Stimulated activated CD4-positive, alpha-beta T cell treated with anti-CD3 and anti-CD28 coated beads, Interleukin-15, amount 100 ng/mL, for 48 hours (primary cell): ENCODE measurements at regions not wholly inside any gene's neighbourhood (a gene's known extent, or its start where the extent isn't known, plus 50 kb on each side); places are given as distances from the start of the nearest gene placed in this dataset.

Experiments used
- DNase-seq, 2 donors: peaks; one replicate each; pipeline ENCODE4 v3.0.0-alpha.2; 2020; ENCODE audit warnings: low read depth in 2 of 2

DNA sequence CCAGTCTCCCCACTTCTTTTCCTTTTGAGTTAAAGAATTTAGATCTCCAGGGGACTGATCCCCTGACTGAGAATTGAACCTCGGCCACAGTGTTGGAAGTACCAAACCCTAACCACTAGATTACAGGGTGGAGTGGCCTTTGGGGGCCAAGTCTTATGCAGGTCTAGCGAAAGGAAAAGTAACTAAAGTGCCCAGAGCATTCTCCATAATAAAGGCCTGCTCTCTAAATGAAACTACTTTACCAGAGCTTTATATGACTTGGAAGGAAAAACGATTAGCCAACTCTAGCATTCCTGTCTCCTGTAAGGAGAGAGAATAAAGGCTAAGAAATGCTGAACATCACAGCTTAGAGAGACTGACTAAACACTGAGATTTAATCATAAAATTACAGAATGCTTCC lies 788.0 kb downstream of the C4orf33 start:
- no peak for DNase-seq

DNA sequence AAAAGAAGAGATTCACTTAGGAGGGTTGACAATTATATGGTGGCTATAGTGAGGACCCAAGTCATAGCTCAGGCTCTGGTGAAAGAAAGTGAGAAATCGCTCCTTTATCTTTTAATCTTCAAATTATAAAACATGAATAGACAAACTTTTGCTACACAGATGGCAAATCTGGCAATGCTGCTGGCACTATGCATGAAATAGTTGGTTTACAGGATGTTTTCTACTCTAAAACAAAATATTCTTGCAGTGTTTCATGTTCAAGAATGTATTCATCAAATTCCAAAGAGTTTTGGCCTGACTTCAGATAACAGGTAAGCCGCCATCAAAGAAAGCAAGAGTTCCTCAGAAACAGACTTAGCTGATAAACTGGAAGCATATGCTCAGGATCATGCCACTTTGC lies 801.2 kb downstream of the C4orf33 start:
- no peak for DNase-seq

DNA sequence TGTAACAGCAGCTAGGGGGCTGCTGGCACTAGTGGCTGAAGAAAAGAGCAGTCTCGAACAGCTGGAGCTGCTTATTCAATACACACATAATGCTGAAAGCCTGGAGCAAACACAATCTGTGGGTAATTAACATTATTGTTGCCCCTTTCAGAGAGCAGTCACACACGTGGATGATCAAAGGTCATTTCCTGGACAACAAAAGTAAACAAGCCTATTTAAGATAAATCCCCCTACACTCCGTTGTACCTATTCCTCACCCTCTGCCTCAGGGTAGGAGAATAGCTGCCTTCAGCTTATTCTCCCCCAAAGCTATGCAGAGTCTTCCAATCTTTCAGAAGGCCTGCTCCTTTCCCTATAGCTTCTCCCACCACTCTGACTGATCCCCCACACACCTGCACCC lies 803.9 kb downstream of the C4orf33 start:
- no peak for DNase-seq

DNA sequence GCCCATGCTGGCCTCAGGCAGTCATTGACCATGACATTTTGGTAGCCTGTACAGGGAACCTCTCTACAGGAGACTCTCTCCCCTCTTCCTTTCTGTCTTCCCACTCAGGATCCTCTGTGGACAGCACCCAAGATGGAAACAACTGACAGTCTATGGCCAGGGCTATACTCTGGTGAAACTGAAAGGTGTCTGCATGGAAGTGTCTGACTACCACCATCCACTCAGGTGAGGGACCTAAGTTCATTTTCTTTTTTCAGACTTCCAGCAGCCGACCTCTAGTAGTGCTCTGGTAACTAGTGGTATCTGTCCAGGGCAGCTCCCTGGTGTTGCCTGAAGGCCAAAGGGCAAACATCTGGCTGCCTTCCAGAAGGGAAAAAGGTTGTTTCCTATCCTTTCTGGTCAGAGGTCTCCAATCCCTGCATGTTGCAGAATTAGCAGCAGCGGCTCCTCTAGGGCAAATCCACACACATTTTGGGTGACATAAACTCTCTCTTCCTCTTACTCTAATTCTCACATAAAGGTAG lies 804.5 kb downstream of the C4orf33 start:
- no peak for DNase-seq

DNA sequence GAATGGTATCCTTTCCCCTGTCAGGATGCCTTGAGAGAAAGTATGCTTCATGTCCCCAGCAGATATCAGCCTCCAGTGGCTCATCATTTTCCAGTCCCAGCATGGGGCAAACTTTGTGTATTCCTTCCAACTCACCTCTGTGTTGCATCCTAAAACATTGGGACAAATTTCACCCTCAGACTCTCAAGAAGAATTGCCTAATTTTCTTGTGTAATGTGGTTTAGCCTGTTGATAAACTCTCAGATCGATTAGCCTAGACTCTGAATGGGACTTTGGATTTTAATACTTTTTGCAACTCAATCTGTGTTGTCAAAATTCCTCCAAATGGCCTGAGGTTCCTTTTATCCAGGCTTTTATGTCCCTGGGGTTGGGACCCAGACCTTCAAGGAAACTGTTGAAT lies 805.3 kb downstream of the C4orf33 start:
- DNase-seq = no peak

DNA sequence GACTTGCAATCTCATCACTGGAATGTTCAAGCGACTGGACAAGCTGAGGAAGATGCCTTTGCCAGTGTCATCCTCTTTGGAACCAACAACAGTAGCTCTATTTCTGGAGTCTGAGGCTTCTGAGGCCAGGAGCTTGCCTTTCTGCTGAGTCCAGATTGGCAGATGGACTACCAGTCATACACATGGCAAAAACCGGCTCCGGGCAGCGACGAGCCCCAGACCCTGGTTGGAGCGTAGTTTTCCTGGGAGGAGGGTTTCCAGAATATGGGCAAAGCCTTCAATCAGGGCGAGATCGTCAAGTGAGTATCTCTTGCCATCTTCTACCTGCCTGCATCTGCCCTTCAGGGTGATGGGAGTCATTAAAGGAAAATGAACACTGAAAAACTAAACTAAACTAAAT lies 807.9 kb downstream of the C4orf33 start:
- no peak for DNase-seq

DNA sequence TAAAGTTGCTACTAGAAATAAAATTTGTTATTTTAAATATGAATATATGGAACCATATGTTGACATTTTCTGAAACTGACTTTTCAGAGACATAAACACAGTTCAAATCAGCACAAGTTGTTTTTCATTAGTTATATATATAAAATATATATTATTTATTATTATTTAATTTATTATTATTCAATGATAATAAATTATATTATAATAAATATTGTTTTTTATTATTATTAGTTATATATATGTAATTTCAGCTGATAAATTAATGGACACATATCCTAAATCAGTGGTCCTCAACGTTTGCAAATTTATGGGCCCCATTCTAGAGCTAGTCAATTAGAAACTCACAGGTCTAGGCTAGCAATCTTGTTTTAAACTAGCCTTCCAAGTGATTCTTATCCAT lies 809.3 kb downstream of the C4orf33 start:
- DNase-seq = no peak

DNA sequence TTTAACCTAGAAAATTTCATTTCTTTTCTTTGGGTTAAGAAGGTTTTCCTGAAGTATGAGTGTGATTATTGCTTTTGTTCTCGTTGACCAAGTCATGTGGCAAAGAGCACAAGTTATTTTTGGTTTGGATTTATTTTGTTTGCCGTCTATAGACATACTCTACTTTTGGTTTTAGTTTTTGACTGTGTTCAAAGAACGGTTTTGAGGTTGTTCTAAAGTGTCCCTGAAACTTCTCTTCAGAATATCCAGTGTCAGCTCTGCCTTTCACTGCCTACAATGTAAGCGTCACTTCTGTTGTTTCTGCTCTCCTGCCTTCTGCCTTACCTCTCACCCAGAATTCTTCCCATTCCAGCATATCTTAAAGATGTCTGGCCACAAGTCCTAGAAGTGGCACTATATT lies 812.2 kb downstream of the C4orf33 start:
- no peak for DNase-seq

DNA sequence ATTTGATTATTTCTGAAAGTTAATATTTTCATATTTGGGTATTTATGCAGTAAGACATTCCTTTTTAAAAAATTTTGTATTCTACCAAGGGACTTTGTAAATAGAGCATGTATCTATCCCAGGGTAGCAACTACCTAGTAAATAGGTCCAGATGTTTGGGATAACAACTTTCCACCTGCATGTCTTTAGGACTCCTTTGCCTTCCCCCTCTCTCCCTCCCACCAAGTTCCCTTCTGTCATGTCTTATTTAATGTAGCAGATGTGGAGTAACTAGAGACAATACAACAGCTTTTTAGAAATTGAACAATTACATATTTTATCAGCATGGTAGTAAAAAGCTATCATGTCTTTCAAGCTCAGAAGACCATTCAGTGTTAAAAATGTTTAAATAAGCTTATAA lies 821.0 kb downstream of the C4orf33 start:
- no peak for DNase-seq

DNA sequence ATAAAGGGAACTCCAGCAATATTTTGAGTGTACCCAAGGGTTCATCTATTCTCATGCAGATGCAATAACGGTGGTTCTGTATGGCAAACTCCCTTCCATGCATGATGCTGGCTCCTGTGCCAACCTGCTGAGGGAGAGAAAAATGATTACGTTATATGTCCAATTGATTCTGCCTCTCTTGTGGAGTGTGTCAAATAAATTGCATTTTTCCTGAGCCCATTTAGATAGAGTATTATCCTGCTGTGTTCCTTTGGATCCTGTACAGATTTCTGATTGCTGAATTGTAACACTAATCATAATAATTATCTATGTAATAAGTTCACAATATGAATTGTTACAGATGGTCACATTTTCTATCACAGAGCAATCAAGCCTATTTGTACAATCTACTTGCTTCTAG lies 821.7 kb downstream of the C4orf33 start:
- no peak for DNase-seq

DNA sequence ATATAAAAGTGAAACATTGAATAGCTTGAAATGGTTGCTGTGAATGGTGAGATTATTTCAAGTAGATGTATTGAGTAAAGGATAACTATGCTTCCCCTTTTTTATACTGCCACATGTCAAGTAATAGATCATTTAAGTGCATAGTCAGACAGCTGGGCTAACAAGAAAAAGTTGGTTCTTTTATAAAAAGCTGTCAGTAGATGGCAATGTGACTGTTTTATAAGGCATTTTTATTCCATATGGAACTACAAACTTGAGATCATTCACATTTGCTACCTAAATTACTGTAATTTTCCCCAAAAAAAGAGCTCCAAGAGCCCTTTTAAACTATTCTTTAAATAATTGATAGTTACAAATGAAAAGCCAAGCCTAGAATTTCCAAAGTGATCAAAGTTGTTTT lies 831.0 kb downstream of the C4orf33 start:
- DNase-seq = no peak

DNA sequence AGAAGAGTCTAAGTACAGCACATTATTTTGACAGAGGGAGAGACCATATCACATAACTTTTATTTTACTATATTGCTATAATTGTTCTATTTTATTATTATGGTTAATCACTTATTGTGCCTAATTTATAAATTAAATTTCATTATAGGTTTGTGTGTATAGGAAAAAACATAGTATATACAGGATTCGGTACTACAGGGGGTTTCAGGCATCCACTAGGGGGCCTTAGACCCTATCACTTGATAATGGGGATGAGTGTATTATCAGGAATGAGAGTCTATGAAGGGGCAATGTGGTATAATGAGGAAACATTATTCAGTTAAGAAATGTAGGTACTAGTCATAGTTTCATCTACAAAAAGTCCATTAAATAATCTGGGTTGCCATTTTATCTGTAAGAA lies 833.1 kb downstream of the C4orf33 start:
- DNase-seq = no peak

DNA sequence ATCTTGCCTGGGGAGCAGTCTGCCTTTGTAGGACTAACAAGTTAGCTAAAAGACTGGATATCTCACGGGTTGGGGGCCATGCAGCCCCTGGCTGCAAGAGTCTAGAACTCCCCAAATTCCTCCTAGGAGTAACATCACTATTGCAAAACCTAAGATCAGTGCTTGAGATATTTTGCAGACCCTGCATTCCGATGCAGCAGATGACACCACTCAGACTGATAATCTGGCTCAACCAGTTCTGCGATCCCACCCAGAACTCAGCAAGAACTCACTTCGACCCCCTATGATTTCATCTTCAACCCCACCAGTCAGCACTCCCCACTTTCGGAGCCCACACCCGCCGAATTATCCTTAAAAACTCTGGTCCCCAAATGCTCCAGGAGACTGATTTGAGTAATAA lies 834.0 kb downstream of the C4orf33 start:
- DNase-seq = no peak

DNA sequence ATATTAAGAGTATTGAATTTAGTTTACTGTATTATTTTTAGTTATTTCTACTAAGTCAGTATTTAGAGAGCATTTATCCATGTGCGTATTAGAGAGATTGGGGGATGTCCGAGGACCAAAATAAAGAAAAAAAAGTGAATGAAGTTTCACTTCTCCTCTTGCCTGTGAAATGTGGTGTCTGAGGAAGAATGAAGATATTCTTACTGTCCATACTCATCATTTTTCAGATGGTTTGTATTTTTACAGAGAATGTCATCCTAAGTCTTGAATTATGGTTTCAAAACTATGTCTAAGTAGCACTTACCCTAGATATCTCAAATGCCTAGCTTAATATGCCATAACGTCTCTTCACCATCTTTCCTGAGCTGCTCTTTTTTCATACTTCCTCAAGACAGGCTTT lies 854.3 kb downstream of the C4orf33 start:
- no peak for DNase-seq

DNA sequence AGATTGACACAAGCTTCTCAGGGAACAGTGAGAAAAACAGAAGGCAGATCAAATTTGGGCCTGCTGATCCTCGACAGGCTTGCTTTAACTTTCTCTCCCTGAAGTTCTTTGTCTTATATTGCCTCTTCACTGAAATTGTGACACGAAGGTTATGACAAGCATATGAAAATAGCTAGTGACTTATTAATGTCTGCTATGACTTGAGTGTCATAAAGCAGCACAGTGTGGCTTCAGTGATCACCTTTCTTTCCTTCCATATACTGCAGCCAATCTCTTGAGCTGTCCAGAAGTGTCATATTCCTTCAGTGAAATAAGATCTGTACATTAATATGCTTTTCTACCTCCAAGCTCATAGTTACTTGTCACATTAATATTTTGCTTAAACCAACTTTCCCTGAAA lies 870.2 kb downstream of the C4orf33 start:
- no peak for DNase-seq

DNA sequence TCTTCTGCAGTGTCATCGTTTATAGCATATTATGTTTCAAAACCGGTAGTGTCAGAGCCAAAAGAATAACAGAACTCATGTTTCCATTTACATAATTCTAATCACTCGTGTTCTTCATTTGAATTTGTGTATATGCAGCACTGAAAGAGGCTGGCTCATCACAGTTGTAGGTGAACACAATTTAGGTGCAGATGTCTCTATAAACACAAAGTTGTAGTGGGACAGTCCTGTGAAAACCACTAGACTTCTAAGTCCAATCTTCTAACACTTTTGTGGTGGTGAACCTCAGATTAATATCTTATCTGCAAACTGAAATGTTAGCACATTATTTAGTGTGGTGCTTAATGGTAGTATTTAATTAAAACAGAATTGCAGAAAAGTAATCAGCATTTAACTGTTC lies 872.4 kb downstream of the C4orf33 start:
- no peak for DNase-seq

DNA sequence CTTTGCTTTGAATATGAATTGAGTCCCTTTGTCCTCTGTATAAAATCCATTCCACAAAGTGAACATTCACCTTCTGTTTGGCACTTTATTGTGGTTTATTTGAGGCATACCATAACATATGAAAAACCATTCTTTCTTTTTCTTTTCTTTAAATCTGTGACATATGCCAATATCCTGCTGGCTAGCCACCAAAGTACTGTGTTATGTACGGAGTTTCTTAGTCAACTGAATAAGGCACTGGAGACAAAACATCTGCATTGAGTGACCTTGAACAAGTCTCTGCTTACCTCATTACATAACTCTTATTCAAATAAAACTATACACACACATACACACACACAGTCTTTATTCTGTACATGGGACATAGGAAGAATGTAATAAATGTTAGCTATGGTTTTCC lies 872.8 kb downstream of the C4orf33 start:
- DNase-seq = no peak

DNA sequence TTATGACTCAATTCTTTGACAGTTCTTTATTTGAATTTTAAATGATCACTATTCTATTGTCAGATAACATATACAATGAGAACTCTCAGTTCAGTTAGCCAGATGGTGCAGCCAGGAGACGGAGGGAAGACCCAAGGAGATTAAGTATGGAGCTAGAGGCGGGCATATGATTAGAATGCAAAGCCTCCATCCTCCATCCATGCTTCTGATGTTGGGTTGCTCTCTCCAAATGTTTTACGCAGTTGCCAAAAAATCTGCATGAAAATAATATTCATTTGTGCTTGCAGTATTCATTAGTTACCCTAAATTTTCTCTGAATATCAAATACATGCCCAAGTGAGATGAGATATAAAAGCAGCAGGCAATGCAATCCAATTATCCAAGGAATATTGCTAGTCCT lies 874.8 kb downstream of the C4orf33 start:
- no peak for DNase-seq

DNA sequence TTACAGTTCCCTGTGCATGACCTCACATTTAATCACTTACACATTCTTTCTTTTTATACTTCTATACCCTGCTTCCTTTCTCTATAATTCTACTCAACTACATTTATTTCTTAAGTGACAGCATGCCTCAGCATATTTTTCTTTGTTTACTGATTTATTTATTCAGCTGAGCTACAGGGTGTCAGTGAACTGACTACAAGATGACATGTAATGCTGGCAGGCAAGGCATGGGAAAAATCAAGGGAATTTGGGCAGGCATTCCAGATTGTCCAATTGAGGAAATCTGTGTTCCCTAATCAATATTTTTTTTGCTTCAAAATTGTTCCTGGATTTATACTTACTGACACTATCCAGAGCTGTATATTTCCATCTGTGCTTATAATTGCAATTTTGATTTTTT lies 875.5 kb downstream of the C4orf33 start:
- DNase-seq = no peak

DNA sequence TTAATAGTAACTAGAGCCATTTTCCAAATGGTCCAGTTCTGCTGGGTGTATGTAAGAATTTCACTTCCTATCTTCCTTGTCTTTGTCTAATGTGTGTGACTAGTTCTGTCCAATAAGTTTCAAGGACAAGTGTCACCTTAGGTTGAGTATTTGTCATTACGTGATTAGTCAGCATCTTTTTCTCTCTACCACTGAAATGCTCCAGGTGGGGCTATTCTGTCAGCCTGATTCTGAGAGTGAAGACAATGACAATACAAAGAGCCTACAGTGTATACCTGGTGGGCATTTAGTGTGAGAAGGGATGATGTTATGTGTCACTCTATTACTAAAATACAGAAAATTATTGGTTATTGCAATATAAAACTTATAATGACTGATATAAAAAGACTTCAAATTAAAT lies 876.3 kb downstream of the C4orf33 start:
- DNase-seq = no peak

DNA sequence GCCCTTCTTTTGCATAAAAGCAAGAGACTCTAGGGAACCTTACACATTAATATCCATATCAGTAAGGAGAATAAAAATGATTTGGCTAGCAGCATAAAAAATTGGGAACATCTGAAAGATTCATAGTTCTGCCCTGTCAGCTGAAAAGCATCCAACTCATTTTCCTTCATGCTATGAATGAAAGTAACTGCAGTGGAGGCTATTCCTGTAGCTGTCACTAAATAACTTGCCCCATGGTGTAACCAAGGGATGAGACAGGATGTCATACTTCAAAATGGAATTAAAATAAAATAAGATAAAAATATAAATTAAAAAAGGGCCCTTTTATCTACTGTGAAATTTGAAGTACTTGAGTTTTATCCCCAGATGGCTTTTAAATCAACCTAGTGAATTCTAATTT lies 878.8 kb downstream of the C4orf33 start:
- no peak for DNase-seq

DNA sequence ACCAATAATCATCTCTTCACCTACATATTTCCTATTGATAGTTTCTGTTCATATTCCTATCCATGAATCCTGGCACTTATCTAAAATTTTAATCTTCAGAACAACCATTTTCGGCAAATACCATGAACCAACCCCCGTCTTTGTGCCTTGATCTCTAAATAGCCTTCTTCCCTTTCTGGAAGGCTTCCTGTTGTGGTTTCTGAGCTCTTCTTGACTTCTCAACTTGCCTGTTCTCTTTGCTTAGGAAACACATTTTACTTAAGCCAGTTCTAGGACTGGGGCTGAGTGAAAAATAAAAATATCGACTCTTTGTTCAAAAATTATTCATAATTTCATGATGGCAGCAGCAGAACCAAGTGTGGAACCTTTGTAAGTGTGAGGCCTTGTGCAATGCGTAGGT lies 882.4 kb downstream of the C4orf33 start:
- no peak for DNase-seq

DNA sequence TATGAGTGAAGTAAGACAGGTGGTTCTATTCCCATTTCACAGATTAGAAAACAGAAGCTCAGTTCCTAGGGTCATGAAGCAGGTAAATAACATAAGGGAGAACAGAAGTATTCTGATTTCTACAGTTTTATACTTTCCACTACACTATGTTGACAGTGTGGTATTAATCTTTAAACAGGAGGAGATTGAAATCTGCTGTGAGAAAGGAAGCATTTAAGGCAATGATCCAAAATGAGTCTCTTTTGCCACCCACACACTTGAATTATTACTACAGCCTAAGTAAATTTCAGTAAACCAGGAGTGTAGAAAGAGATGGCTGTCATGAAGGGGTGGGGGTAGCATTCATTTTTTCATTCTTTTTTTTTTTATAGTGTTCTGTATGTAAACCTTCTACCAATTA lies 893.0 kb downstream of the C4orf33 start:
- DNase-seq = no peak

DNA sequence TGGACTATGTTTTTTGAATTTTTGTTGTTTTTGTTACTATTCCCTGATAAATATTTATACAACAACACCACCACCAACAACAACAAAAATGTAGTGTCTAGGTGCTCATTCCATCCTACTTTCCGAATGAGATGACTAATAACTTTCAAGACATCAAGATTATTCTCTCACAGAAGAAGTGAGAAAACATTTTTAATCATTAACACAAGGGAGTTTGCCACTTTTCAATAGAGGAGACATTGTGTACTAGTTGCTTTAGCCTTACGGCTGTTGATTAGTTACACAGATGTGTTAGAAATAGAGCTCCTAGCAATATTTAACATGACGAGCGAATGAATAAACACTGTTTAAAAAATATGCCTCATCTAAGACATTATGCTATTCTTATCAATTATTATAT lies 898.8 kb downstream of the C4orf33 start:
- DNase-seq = no peak
